Spleen (tissue), 7 donors: ENCODE measurements at regions not wholly inside any gene's neighbourhood (a gene's known extent, or its start where the extent isn't known, plus 50 kb on each side); places are given as distances from the start of the nearest gene placed in this dataset.

Experiments used
- CTCF ChIP-seq, 11 experiments: fragments of 200-600 bp in 7 of 11; fragments of 450-650 bp in 4 of 11; sonication (generic) in 4 of 11; IDR thresholded peaks in 8 of 11; conservative IDR thresholded peaks in 3 of 11; 1 replicate in 7 of 11; 2 replicates in 4 of 11; pipeline versions ENCODE4 v1.4.0 to v1.8.0; 2016 to 2021; ENCODE audit warnings: antibody characterized with exemption in 11 of 11, inconsistent platforms in 4 of 11, mild to moderate bottlenecking in 1 of 11
- POLR2AphosphoS5 ChIP-seq, 3 donors: sonication (generic); formaldehyde crosslinking; IDR thresholded peaks; one replicate each; pipeline ENCODE4 v1.5.1; 2017; ENCODE audit warnings: antibody characterized with exemption in 3 of 3
- donor health status: DM: no; HTN: no; CAD: no; lungs with moderate emphysema.
- donor health status: DM: no; HTN: no; CAD: no.
- donor health status: DM: no; HTN: no; CAD: no.

- no peak for TF ChIP-seq CTCF (IDR thresholded peaks at IDR 0.05 in 8 of 11, conservative IDR thresholded peaks at IDR 0.05 in 3 of 11)
- TF ChIP-seq POLR2AphosphoS5 (IDR thresholded peaks at IDR 0.05), result no peak
Measured at GRCh38 chr7:15950299-15950698, 263.8 kb upstream of the MEOX2 start.
